ENCODE measurements at regions not wholly inside any gene's neighbourhood (a gene's known extent, or its start where the extent isn't known, plus 50 kb on each side); places are given as distances from the start of the nearest gene placed in this dataset.

GRCh38 chr6:155648301-155648700 is 192.7 kb upstream of the NOX3 start:
- no peak for FAIRE-seq
- CTCF ChIA-PET: no interaction called here

GRCh38 chr6:155647354-155647753 is 191.7 kb upstream of the NOX3 start:
- no peak overlapping the region for H3K4me3 ChIP-seq
- ATAC-seq: no peak
- no peak for FAIRE-seq
- TF ChIP-seq MAX (IDR thresholded peaks at IDR 0.05) (no peak), NR3C1 (IDR thresholded peaks at IDR 0.05) (no peak), RARB (CRISPR knock-in tag; IDR thresholded peaks at IDR 0.05) (no peak)
- CTCF ChIA-PET: no interaction called here
- no peak for DNase-seq (ENCODE audit: low read depth in 1 of 2, low spot score in 1 of 2)
- H3K9me3 ChIP-seq: no peaks in the 10 kb centered on the region
- POLR2A ChIA-PET: no interaction called here
- H3K4me1 ChIP-seq: peaks cover 10% of the 10 kb centered on the region; the same call in 1 of the 3 replicates
- H3K4me2 ChIP-seq: no peak overlapping the region
- no peak overlapping the region for H3K27ac ChIP-seq

More at GRCh38 chr6:155648301-155648700, 192.7 kb upstream of the NOX3 start:
- TF ChIP-seq HEYL (CRISPR knock-in tag; IDR thresholded peaks at IDR 0.05): no peak
- no peak for TF ChIP-seq TFCP2L1 (CRISPR knock-in tag; IDR thresholded peaks at IDR 0.05)
- no peak for TF ChIP-seq RNF2 (IDR thresholded peaks at IDR 0.05; ENCODE audit: borderline replicate concordance, low read depth)
- TF ChIP-seq MAX (IDR thresholded peaks at IDR 0.05): no peak
- no peak for TF ChIP-seq PHF8 (IDR thresholded peaks at IDR 0.05; ENCODE audit: borderline replicate concordance, low read depth)
- TF ChIP-seq ZFP36 (IDR thresholded peaks at IDR 0.05; ENCODE audit: borderline replicate concordance, partially characterized antibody): no peak
- TF ChIP-seq JUN (IDR thresholded peaks at IDR 0.05): no peak
- TF ChIP-seq FOXS1 (CRISPR knock-in tag; IDR thresholded peaks at IDR 0.05): no peak
- TF ChIP-seq KDM1A (IDR thresholded peaks at IDR 0.05; ENCODE audit: low read depth): no peak
- H3K27ac ChIP-seq: no peak overlapping the region
- WGBS (ENCODE audit: missing lambda C conversion rate): 47% methylated on average over 5 of the region's 5 CpGs
- H3K4me2 ChIP-seq: no peak overlapping the region
- DNase-seq (ENCODE audit: low read depth in 1 of 2, low spot score in 1 of 2): no peak
- H3K4me1 ChIP-seq: peaks cover 10% of the 10 kb centered on the region; the same call in 1 of the 3 replicates
- no peak overlapping the region for H3K4me3 ChIP-seq
- no peak for ATAC-seq
- no peaks in the 10 kb centered on the region for H3K9me3 ChIP-seq
- POLR2A ChIA-PET: no interaction called here

GRCh38 chr6:155646443-155646842 is 190.8 kb upstream of the NOX3 start:
- WGBS (ENCODE audit: missing lambda C conversion rate): 91% methylated on average over 5 of the region's 5 CpGs
- Histone ChIP-seq H3K4me3 (no peak overlapping the region), H3K9me3 (no peaks in the 10 kb centered on the region), H3K27ac (no peak overlapping the region), H3K4me1 (peaks cover 10% of the 10 kb centered on the region; the same call in 1 of the 3 replicates), H3K4me2 (no peak overlapping the region)
- CTCF ChIA-PET: no interaction called here
- DNase-seq (ENCODE audit: low read depth in 1 of 2, low spot score in 1 of 2) (no peak), FAIRE-seq (no peak), ATAC-seq (no peak)
- TF ChIP-seq SREBF2 (IDR thresholded peaks at IDR 0.05) (no peak), NPAS2 (CRISPR knock-in tag; IDR thresholded peaks at IDR 0.05; ENCODE audit: borderline replicate concordance) (no peak), HDAC2 (IDR thresholded peaks at IDR 0.05) (no peak), RNF2 (IDR thresholded peaks at IDR 0.05; ENCODE audit: borderline replicate concordance, low read depth) (no peak), RFX5 (IDR thresholded peaks at IDR 0.05) (no peak), CBX2 (IDR thresholded peaks at IDR 0.05; ENCODE audit: borderline replicate concordance, low read depth) (no peak), HOXB13 (CRISPR knock-in tag; IDR thresholded peaks at IDR 0.05; ENCODE audit: low read depth) (no peak), EP300 (IDR thresholded peaks at IDR 0.05) (no peak), HMGXB4 (CRISPR knock-in tag; IDR thresholded peaks at IDR 0.05; ENCODE audit: borderline replicate concordance) (no peak), BHLHE40 (IDR thresholded peaks at IDR 0.05; ENCODE audit: low read depth, low read length) (no peak), CBX8 (IDR thresholded peaks at IDR 0.05) (no peak)
- POLR2A ChIA-PET: no interaction called here

GRCh38 chr6:155645325-155645724 is 189.7 kb upstream of the NOX3 start:
- ATAC-seq (no peak), FAIRE-seq (no peak), DNase-seq (ENCODE audit: low read depth in 1 of 2, low spot score in 1 of 2) (no peak)
- no peak overlapping the region for H3K4me3 ChIP-seq
- no peaks in the 10 kb centered on the region for H3K9me3 ChIP-seq
- 18% methylated on average over 2 of the region's 2 CpGs for WGBS (ENCODE audit: missing lambda C conversion rate)
- 0 out of 3 replicates have a peak overlapping the region, but pooled peaks have one; percentile 26 for H3K4me2 ChIP-seq
- CTCF ChIA-PET: no interaction called here
- H3K27ac ChIP-seq: no peak overlapping the region
- POLR2A ChIA-PET: no interaction called here
- H3K4me1 ChIP-seq: peaks cover 10% of the 10 kb centered on the region; the same call in 1 of the 3 replicates
- no peak for TF ChIP-seq RAD21 (conservative IDR thresholded peaks at IDR 0.05 in 1 of 2, IDR thresholded peaks at IDR 0.05 in 1 of 2)
- TF ChIP-seq BHLHE40 (IDR thresholded peaks at IDR 0.05; ENCODE audit: low read depth, low read length): no peak
- TF ChIP-seq NFE2L2 (conservative IDR thresholded peaks at IDR 0.05; ENCODE audit: low read length): no peak
- TF ChIP-seq MAX (IDR thresholded peaks at IDR 0.05): no peak
- no peak for TF ChIP-seq BCL3 (IDR thresholded peaks at IDR 0.05)
- no peak for TF ChIP-seq CEBPB (IDR thresholded peaks at IDR 0.05)
- TF ChIP-seq EHF (CRISPR knock-in tag; IDR thresholded peaks at IDR 0.05): no peak
- no peak for TF ChIP-seq CTCF (IDR thresholded peaks at IDR 0.05)
- TF ChIP-seq HOXA7 (CRISPR knock-in tag; IDR thresholded peaks at IDR 0.05): no peak

All from A549 (cell line).